GM23338 (cell line): ENCODE measurements at regions not wholly inside any gene's neighbourhood (a gene's known extent, or its start where the extent isn't known, plus 50 kb on each side); places are given as distances from the start of the nearest gene placed in this dataset.

Experiments
- CREB1 ChIP-seq: fragments of 250-450 bp; sonication (Bioruptor Pico); IDR thresholded peaks from 2 replicates; pipeline ENCODE4 v1.5.0; 2020; ENCODE audit warnings: low read depth, mild to moderate bottlenecking, moderate library complexity
- POLR2AphosphoS5 ChIP-seq: IDR thresholded peaks from 2 replicates; pipeline ENCODE4 v1.6.1; 2016; ENCODE audit warnings: antibody characterized with exemption, low read depth
- TF ChIP-seq, protein P1 (sequence below), 2 experiments: fragments of 200-600 bp in 1 of 2; sonication (generic) in 1 of 2; conservative IDR thresholded peaks; 2 replicates each; pipeline versions ENCODE4 v1.5.1 to v1.6.1; 2016 to 2017; ENCODE audit warnings: antibody characterized with exemption in 2 of 2, low read depth in 2 of 2, mild to moderate bottlenecking in 2 of 2, moderate library complexity in 1 of 2
- TF ChIP-seq, protein P2 (sequence below): IDR thresholded peaks from one replicate; pipeline ENCODE4 v1.6.1; 2018; ENCODE audit warnings: antibody characterized with exemption; ENCODE audit not compliant: unreplicated experiment

DNA sequence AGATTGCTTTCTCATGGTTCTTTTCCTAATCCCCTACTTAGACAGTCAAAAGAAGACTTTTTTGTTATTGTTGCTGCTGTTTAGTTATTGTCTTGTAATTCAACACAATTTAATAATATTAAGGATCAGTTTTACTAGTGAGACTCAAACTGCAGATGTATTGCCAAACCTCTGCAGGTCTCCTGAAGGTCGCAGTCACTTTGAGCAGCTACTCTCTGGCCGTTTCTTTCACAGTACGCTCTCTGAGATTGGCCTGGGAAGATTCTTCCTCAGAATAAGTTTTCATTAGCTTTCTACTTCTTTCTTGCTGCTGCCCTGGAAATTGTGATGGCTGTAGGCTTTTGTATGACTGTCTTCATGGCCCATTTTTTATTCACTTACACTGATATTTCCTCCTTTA, 930.8 kb downstream of the QKI start:
- no peak for TF ChIP-seq CREB1 (CRISPR knock-in tag)
- TF ChIP-seq, protein P1, sequence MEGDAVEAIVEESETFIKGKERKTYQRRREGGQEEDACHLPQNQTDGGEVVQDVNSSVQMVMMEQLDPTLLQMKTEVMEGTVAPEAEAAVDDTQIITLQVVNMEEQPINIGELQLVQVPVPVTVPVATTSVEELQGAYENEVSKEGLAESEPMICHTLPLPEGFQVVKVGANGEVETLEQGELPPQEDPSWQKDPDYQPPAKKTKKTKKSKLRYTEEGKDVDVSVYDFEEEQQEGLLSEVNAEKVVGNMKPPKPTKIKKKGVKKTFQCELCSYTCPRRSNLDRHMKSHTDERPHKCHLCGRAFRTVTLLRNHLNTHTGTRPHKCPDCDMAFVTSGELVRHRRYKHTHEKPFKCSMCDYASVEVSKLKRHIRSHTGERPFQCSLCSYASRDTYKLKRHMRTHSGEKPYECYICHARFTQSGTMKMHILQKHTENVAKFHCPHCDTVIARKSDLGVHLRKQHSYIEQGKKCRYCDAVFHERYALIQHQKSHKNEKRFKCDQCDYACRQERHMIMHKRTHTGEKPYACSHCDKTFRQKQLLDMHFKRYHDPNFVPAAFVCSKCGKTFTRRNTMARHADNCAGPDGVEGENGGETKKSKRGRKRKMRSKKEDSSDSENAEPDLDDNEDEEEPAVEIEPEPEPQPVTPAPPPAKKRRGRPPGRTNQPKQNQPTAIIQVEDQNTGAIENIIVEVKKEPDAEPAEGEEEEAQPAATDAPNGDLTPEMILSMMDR (conservative IDR thresholded peaks at IDR 0.05; ENCODE audit: low read depth in 2 of 2) = no peak
- no peak for TF ChIP-seq POLR2AphosphoS5
- TF ChIP-seq, protein P2, sequence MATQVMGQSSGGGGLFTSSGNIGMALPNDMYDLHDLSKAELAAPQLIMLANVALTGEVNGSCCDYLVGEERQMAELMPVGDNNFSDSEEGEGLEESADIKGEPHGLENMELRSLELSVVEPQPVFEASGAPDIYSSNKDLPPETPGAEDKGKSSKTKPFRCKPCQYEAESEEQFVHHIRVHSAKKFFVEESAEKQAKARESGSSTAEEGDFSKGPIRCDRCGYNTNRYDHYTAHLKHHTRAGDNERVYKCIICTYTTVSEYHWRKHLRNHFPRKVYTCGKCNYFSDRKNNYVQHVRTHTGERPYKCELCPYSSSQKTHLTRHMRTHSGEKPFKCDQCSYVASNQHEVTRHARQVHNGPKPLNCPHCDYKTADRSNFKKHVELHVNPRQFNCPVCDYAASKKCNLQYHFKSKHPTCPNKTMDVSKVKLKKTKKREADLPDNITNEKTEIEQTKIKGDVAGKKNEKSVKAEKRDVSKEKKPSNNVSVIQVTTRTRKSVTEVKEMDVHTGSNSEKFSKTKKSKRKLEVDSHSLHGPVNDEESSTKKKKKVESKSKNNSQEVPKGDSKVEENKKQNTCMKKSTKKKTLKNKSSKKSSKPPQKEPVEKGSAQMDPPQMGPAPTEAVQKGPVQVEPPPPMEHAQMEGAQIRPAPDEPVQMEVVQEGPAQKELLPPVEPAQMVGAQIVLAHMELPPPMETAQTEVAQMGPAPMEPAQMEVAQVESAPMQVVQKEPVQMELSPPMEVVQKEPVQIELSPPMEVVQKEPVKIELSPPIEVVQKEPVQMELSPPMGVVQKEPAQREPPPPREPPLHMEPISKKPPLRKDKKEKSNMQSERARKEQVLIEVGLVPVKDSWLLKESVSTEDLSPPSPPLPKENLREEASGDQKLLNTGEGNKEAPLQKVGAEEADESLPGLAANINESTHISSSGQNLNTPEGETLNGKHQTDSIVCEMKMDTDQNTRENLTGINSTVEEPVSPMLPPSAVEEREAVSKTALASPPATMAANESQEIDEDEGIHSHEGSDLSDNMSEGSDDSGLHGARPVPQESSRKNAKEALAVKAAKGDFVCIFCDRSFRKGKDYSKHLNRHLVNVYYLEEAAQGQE = no peak
